Endothelial cell (in vitro differentiated cells): ENCODE measurements at regions not wholly inside any gene's neighbourhood (a gene's known extent, or its start where the extent isn't known, plus 50 kb on each side); places are given as distances from the start of the nearest gene placed in this dataset.

Experiments
- DNase-seq: peaks from one replicate; pipeline ENCODE4 v3.0.0; 2021; ENCODE audit warnings: low spot score
- H3K27ac Mint-ChIP-seq: one replicate; pipeline ENCODE4 v1.8.0; 2021; ENCODE audit warnings: mixed read lengths, inconsistent platforms; ENCODE audit not compliant: unreplicated experiment
- H3K27me3 Mint-ChIP-seq: one replicate; pipeline ENCODE4 v1.8.0; 2021; ENCODE audit warnings: mild to moderate bottlenecking, moderate library complexity, mixed read lengths, inconsistent platforms; ENCODE audit not compliant: unreplicated experiment
- H3K36me3 Mint-ChIP-seq: one replicate; pipeline ENCODE4 v1.8.0; 2021; ENCODE audit warnings: mild to moderate bottlenecking, low read depth, mixed read lengths, inconsistent platforms; ENCODE audit not compliant: unreplicated experiment
- H3K4me1 Mint-ChIP-seq: one replicate; pipeline ENCODE4 v1.8.0; 2021; ENCODE audit warnings: mild to moderate bottlenecking, mixed read lengths, inconsistent platforms; ENCODE audit not compliant: unreplicated experiment
- H3K4me3 Mint-ChIP-seq: one replicate; pipeline ENCODE4 v1.8.0; 2021; ENCODE audit warnings: mild to moderate bottlenecking, mixed read lengths, inconsistent platforms; ENCODE audit not compliant: unreplicated experiment
- H3K9me3 Mint-ChIP-seq: one replicate; pipeline ENCODE4 v1.8.0; 2021; ENCODE audit warnings: mixed read lengths, inconsistent platforms; ENCODE audit not compliant: unreplicated experiment
- CTCF ChIP-seq: fragments of 200-600 bp; sonication (generic); IDR thresholded peaks from one replicate; pipeline ENCODE4 v1.5.0; 2021; ENCODE audit warnings: antibody characterized with exemption; ENCODE audit not compliant: unreplicated experiment

GRCh38 chr4:67273666-67274065 is 271.6 kb downstream of the CENPC start:
- Mint-ChIP-seq H3K4me3 (no peak overlapping the region), H3K36me3 (peaks cover 5% of the 10 kb centered on the region), H3K4me1 (no peaks in the 10 kb centered on the region), H3K9me3 (peaks cover 8% of the 10 kb centered on the region), H3K27ac (no peak overlapping the region), H3K27me3 (no peaks in the 10 kb centered on the region)
- no peak for TF ChIP-seq CTCF
- no peak for DNase-seq

GRCh38 chr4:67261971-67262370 is 283.3 kb downstream of the CENPC start:
- no peaks in the 10 kb centered on the region for H3K36me3 Mint-ChIP-seq
- peaks cover 1% of the 10 kb centered on the region for H3K27me3 Mint-ChIP-seq
- no peak overlapping the region for H3K4me3 Mint-ChIP-seq
- H3K9me3 Mint-ChIP-seq = no peaks in the 10 kb centered on the region
- H3K4me1 Mint-ChIP-seq = no peaks in the 10 kb centered on the region
- H3K27ac Mint-ChIP-seq = no peak overlapping the region
- no peak for TF ChIP-seq CTCF
- no peak for DNase-seq

GRCh38 chr4:67256388-67257043 is 288.8 kb downstream of the CENPC start:
- Mint-ChIP-seq H3K4me1 (no peaks in the 10 kb centered on the region), H3K27me3 (peaks cover 1% of the 10 kb centered on the region), H3K27ac (no peak overlapping the region), H3K9me3 (no peaks in the 10 kb centered on the region), H3K4me3 (no peak overlapping the region), H3K36me3 (no peaks in the 10 kb centered on the region)
- no peak for DNase-seq
- TF ChIP-seq CTCF = no peak

- H3K27ac Mint-ChIP-seq = no peak overlapping the region
- no peaks in the 10 kb centered on the region for H3K9me3 Mint-ChIP-seq
- no peaks in the 10 kb centered on the region for H3K4me1 Mint-ChIP-seq
- no peak for DNase-seq
- TF ChIP-seq CTCF = no peak
- H3K27me3 Mint-ChIP-seq = no peaks in the 10 kb centered on the region
- no peaks in the 10 kb centered on the region for H3K36me3 Mint-ChIP-seq
- no peak overlapping the region for H3K4me3 Mint-ChIP-seq
Measured at GRCh38 chr4:67250131-67250896, 295.0 kb downstream of the CENPC start.

- DNase-seq = no peak
- Mint-ChIP-seq H3K27ac (no peak overlapping the region), H3K4me3 (no peak overlapping the region), H3K9me3 (no peaks in the 10 kb centered on the region), H3K36me3 (no peaks in the 10 kb centered on the region), H3K4me1 (no peaks in the 10 kb centered on the region), H3K27me3 (no peaks in the 10 kb centered on the region)
- TF ChIP-seq CTCF = no peak
Measured at GRCh38 chr4:67236788-67237187, 308.5 kb downstream of the CENPC start.
